Stomach (tissue), 4 donors: ENCODE measurements at regions not wholly inside any gene's neighbourhood (a gene's known extent, or its start where the extent isn't known, plus 50 kb on each side); places are given as distances from the start of the nearest gene placed in this dataset.

Source experiments
- EP300 ChIP-seq: sonication (generic); formaldehyde crosslinking; IDR thresholded peaks from one replicate; pipeline ENCODE4 v1.6.1; 2017; ENCODE audit warnings: antibody characterized with exemption
- POLR2A ChIP-seq, 4 donors: fragments of 450-650 bp; IDR thresholded peaks; one replicate each; pipeline ENCODE4 v1.6.1; 2016; ENCODE audit warnings: antibody characterized with exemption in 4 of 4, control low read depth in 2 of 4, mild to moderate bottlenecking in 1 of 4, moderate library complexity in 1 of 4
- POLR2AphosphoS5 ChIP-seq, 3 donors: sonication (generic); formaldehyde crosslinking; IDR thresholded peaks; one replicate each; pipeline ENCODE4 v1.6.1; 2016; ENCODE audit warnings: antibody characterized with exemption in 3 of 3
- TF ChIP-seq, protein P1 (sequence below), 7 experiments: fragments of 450-650 bp in 4 of 7; fragments of 200-600 bp in 3 of 7; sonication (generic) in 3 of 7; IDR thresholded peaks; one replicate each; pipeline ENCODE4 v1.5.1; 2016 to 2019; ENCODE audit warnings: antibody characterized with exemption in 7 of 7, control low read depth in 2 of 7, mild to moderate bottlenecking in 1 of 7

GRCh38 chr2:2633017-2633416 lies 301.9 kb upstream of the MYT1L start:
- TF ChIP-seq, protein P1, sequence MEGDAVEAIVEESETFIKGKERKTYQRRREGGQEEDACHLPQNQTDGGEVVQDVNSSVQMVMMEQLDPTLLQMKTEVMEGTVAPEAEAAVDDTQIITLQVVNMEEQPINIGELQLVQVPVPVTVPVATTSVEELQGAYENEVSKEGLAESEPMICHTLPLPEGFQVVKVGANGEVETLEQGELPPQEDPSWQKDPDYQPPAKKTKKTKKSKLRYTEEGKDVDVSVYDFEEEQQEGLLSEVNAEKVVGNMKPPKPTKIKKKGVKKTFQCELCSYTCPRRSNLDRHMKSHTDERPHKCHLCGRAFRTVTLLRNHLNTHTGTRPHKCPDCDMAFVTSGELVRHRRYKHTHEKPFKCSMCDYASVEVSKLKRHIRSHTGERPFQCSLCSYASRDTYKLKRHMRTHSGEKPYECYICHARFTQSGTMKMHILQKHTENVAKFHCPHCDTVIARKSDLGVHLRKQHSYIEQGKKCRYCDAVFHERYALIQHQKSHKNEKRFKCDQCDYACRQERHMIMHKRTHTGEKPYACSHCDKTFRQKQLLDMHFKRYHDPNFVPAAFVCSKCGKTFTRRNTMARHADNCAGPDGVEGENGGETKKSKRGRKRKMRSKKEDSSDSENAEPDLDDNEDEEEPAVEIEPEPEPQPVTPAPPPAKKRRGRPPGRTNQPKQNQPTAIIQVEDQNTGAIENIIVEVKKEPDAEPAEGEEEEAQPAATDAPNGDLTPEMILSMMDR (IDR thresholded peaks at IDR 0.05), result no peak
- TF ChIP-seq POLR2AphosphoS5 (IDR thresholded peaks at IDR 0.05) (no peak), POLR2A (IDR thresholded peaks at IDR 0.05) (no peak), EP300 (no peak)
